GM12872 (cell line): ENCODE measurements at regions not wholly inside any gene's neighbourhood (a gene's known extent, or its start where the extent isn't known, plus 50 kb on each side); places are given as distances from the start of the nearest gene placed in this dataset.

Experiments used
- CTCF ChIP-seq: IDR thresholded peaks from 3 replicates; pipeline ENCODE4 v1.5.1; 2011; ENCODE audit warnings: low read depth, mild to moderate bottlenecking, low read length, moderate library complexity; ENCODE audit not compliant: insufficient read depth

GRCh38 chr7:35900651-35901050, 99.8 kb downstream of the SEPTIN7 start:
- no peak for TF ChIP-seq CTCF

DNA sequence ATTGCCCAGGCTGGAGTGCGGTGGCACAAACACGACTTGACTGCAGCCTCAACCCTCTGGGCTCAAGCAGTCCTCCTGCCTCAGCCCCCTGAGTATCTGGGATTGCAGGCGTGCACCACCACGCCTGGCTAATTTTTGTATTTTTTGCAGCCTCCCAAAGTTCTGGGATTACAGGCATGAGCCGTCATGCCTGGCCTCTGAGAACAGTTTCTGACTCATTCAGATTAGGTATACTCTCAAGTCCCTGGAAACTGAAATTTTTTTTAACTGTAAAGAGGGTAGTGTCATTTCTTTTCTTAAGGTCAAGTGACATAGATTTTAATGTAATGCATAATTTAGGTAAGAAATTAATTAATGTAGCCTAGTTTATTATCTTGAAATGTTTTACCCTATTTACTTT, 104.7 kb downstream of the SEPTIN7 start:
- no peak for TF ChIP-seq CTCF

GRCh38 chr7:35906191-35906908, 105.5 kb downstream of the SEPTIN7 start:
- peak; percentile 90 for TF ChIP-seq CTCF

DNA sequence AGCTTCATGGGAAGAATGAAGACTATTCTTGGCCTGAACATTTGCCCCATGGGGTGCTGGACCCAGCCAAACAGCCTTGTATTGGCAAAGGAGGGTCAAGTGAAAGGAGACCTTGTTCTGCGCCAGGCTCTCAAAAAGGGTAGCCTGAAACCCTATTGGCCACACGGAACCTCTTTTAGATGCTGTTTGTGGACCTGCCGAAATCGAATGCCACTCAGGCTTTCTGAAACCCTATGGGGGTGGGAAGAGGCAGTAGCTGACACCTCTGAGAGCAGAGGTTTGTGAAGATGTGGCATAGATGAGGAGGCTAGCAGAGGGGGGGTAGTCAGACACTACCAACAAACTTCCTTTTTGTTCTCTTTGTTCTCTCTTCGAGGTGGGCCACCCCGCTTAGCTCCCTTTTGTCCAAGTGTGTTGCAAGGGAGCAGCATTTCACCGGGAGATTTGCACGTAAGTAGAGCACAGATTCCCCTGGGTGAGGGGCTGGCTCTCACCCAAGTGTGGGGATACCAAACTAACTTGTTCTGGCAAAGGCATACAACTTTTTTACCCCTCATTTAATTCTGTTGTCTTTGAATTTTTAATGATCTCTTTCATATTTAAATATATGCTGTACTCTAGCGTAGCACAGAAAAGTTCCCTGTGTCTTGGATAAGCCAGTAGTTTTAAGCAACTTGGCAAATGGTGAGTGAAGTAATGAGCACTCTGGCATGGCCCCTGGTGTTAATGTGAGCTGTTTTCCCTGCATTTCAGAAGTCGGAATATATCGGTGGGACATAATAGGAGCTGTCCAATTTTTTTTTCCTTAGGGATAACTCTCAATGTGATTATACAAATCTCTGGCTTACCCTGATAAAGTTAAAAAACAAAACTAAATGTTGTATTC, 107.7 kb downstream of the SEPTIN7 start:
- TF ChIP-seq CTCF, result no peak

DNA sequence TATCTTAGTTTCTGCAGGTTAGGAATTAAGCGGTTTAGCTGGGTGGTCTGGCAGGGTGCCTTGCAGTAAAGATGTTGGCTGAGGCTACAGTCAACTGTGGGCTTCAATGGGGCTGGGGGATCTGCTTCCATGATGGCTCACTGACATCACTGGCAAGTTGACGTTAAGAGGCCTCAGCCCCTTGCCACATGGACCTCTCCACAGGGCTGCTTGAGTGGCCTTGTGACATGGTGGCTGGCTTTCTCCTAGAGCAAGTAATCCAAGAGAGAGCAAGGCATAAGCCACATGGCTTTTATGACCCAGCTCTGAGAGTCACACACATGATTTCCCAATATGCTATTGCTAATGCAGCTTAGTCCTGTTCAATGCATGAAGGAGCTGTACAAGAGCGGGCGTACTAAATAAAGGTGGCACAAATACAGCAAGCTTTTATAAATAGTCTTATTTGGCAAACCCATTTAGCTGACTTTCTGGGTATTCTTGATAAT, 109.1 kb downstream of the SEPTIN7 start:
- no peak for TF ChIP-seq CTCF

DNA sequence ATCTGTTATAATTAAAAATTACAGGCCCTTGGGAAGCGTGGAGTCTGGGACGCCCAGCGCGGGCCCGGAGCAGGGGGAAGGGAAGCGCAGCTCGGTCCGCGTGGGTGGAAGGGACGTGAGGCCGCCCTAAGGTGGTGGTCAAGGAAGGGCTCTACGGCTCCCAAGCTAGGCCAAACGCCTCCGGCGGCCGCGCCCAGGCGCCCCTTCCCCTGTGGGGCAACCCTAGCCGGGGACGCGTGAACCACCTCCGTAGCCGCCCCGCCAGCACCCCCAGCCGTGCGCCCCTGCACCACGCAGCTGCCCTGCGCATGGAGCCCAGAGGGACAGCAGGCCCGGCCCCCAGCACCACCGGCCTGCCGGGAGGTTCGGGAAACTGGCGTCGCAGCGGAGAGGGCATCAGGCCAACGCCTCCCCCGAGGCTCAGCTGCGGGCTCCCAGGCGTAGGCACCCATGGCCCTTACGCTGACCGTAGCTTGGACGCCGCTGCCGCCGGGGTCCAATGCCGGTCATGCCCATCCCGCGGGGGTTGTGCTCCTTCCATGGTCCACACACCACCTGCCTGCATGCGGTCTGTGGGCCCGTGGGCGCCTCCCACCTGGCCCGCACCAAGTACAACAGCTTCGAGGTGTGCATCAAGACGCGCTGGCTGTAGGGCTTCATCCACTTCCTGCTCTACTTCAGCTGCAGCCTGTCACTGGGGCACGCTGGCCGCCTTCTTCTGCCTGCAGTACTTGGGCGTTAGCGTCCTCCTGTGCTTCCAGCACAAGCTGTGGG, 166.7 kb downstream of the SEPTIN7 start:
- no peak for TF ChIP-seq CTCF

DNA sequence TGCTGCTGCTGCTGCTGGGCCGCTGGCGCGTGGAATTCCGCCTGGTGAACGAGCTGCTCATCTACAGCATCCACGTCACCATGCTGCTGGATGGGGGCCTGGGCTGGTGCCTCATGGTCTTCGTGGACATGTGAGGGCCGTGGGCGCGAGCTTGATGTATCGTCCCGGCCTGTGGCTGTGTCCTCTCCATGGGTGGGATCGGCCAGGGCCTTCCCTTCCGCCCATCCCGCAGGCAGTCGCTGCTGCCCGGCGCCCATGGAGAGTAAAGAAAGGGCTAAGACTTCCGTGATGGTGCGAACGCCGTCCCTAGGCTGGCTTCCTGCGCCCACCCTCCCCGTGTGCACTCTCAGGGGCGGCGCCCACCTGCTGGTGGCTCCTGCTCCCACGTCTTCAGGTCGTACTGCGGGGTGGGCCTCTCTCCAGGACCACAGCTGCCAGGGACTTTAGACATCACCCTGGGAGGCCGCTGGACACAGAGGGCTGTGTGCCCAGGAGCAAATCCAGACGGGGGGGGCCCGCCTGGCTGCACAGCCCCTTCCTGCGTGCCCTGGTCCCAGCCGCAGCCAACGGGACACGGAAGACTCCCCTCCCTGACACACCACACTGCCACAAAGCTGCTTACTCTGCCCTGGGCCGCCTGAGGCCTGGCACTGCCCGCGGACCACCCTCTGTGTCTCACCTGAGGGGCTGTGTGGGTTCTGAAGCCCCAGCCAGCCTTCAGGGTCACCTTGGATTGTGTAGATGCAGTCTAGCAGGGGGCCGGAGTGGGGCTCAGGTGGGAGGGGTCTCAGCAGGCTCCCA, 167.5 kb downstream of the SEPTIN7 start:
- TF ChIP-seq CTCF, result no peak
